Heart right ventricle (tissue), 16 donors: ENCODE measurements at regions not wholly inside any gene's neighbourhood (a gene's known extent, or its start where the extent isn't known, plus 50 kb on each side); places are given as distances from the start of the nearest gene placed in this dataset.

Experiments used
- ATAC-seq, 8 donors: fragments of 200-7000 bp; cut with Tn5 transposase; one replicate each; pipeline ENCODE4 v1.9.1; 2020; ENCODE audit warnings: mild to moderate bottlenecking in 8 of 8, moderate library complexity in 8 of 8, moderate number of reproducible peaks in 1 of 8
- DNase-seq, 2 donors: peaks; one replicate each; pipeline ENCODE4 v3.0.0-alpha.2; 2020
- H3K27ac ChIP-seq, 10 donors: fragments of 200-600 bp; sonication (generic) in 2 of 10; one replicate each; pipeline versions ENCODE4 v1.5.0 to v1.8.0; 2020 to 2022; ENCODE audit warnings: mild to moderate bottlenecking in 3 of 10
- H3K27me3 ChIP-seq, 7 donors: fragments of 200-600 bp; one replicate each; pipeline ENCODE4 v1.8.0; 2021 to 2022; ENCODE audit warnings: mild to moderate bottlenecking in 2 of 7
- H3K36me3 ChIP-seq, 9 donors: fragments of 200-600 bp; sonication (generic) in 1 of 9; one replicate each; pipeline versions ENCODE4 v1.5.0 to v1.8.0; 2020 to 2022; ENCODE audit warnings: mild to moderate bottlenecking in 2 of 9
- H3K4me1 ChIP-seq, 9 donors: fragments of 200-600 bp; sonication (generic) in 1 of 9; one replicate each; pipeline versions ENCODE4 v1.5.0 to v1.8.0; 2020 to 2022; ENCODE audit warnings: mild to moderate bottlenecking in 4 of 9
- H3K4me3 ChIP-seq, 10 donors: fragments of 200-600 bp; sonication (generic) in 2 of 10; one replicate each; pipeline versions ENCODE4 v1.5.0 to v1.8.0; 2020 to 2022; ENCODE audit warnings: mild to moderate bottlenecking in 7 of 10, moderate library complexity in 2 of 10
- H3K9me3 ChIP-seq, 11 donors: fragments of 200-600 bp in 10 of 11; sonication (generic) in 2 of 11; one replicate each; pipeline versions ENCODE4 v1.5.0 to v1.8.0; 2013 to 2022; ENCODE audit warnings: mild to moderate bottlenecking in 2 of 11, control low read depth in 1 of 11, moderate library complexity in 1 of 11
- CTCF ChIP-seq, 9 donors: fragments of 200-600 bp; sonication (generic) in 2 of 9; IDR thresholded peaks; one replicate each; pipeline versions ENCODE4 v1.5.0 to v1.8.0; 2021 to 2022; ENCODE audit warnings: antibody characterized with exemption in 9 of 9, mild to moderate bottlenecking in 5 of 9, moderate library complexity in 1 of 9
- WGBS, 2 donors: extraction: QIAGEN DNeasy Blood & Tissue Kit; methylation state at CpG; one replicate each; pipeline ENCODE4 v1.1.7; 2013; ENCODE audit warnings: inconsistent platforms in 1 of 2; 5-methylcytosine and 5-hydroxymethylcytosine counted together
- intact Hi-C, 10 donors: fragments of 100-400 bp; cut with DNase I; formaldehyde crosslinking; loops; one replicate each; pipeline versions ENCODE4 v1.11.1 to v1.14.2; 2022
- donor health status: Arrhythmogenic right ventricular cardiomyopathy.
- donor health status: ischemic (EF 13 %, LVEDD 7.1; RV severe dilation, severe dysfunction).
- donor health status: healthy with polysubstance abuse.
- donor health status: DM: no; HTN: yes; CAD: no.
- donor health status: DM: no; HTN: no; CAD: no.
- donor health status: ischemic (EF 25% LVEDD 6.9; RV normal size, moderate dysfunction).
- donor health status: ischemic (EF 25% LVEDD 5.7; RV mildly dilated, moderate dysfunction).
- donor health status: healthy.
- donor health status: DM: yes; HTN: yes; CAD: no.
- donor health status: Ischemic cardiomyopathy.
- donor health status: ischemic (EF 35%, LVEDD 5.7; RV mildly dilated, moderate dysfunction).
- donor health status: nonischemic (EF 11% LVEDD 7.7; RV severe dilation, severe dysfunction).
- donor health status: DM: yes; HTN: yes; CAD: no.
- donor health status: PGD.
- donor health status: ischemic (EF 29% LVEDD 5.4; RV normal size, mild dysfunction).
- donor health status: nonischemic (EF 23%, LVEDD 6.1; RV moderate dilation, normal function).

- 94 to 95% methylated on average over 1 of the region's 1 CpG for WGBS, 2 donors
- intact Hi-C loops: no loop called here
- H3K36me3 ChIP-seq: no peaks in the 10 kb centered on the region
- no peak overlapping the region for H3K4me3 ChIP-seq
- no peak overlapping the region for H3K27ac ChIP-seq
- no peaks in the 10 kb centered on the region for H3K9me3 ChIP-seq
- H3K4me1 ChIP-seq: peaks cover 0 to 57% (median 20%) of the 10 kb centered on the region in 9 donors
- TF ChIP-seq CTCF (IDR thresholded peaks at IDR 0.05): no peak
- no peaks in the 10 kb centered on the region for H3K27me3 ChIP-seq
- ATAC-seq (no peak), DNase-seq (no peak)
These were observed 151.1 kb upstream of the ROPN1 start for GRCh38 chr3:124143047-124143446.

DNA sequence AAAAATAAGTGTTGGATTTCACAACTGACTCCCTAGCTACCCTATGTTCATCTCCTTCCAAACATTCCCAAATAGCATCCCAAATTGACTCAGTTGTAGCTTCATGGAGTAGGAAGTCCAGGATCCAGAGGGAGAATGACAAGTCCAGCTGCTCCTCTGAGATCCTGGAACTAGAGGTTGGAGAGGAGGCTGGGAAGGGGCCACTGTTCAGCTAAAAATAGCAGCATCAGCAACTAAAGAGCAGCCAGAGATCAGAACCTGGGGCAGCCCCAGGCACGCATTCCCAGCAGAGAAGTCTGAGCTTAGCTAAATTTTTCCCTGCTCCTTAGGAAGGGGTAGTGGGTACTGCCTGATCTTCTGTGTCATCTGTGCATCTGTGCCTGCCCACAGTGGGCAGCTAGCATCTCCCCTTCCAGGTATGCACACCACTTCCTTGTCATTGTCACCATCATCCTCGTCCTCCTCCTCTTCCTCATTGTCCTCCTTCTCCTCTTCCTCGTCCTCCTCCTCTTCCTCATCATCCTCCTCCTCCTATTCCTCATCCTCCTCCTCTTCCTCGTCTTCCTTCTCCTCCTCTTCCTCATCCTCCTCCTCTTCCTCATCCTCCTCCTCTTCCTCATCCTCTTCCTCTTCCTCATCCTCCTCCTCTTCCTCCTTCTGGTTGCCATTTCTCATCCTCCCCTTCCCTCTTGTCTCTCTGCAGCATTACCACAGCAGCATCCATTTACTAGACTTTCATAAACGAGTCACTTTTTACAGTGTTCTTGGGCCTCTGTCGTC lies 152.3 kb upstream of the ROPN1 start:
- H3K9me3 ChIP-seq: no peaks in the 10 kb centered on the region
- WGBS, 2 donors: 70 to 71% methylated on average over 6 of the region's 6 CpGs
- H3K36me3 ChIP-seq: no peaks in the 10 kb centered on the region
- H3K4me1 ChIP-seq: peaks cover 0 to 60% (median 20%) of the 10 kb centered on the region in 9 donors
- no peak for TF ChIP-seq CTCF (IDR thresholded peaks at IDR 0.05)
- H3K4me3 ChIP-seq: no peak overlapping the region
- DNase-seq (no peak), ATAC-seq (peak in 7 of 8 donors; percentile 38 to 72 (median 53))
- intact Hi-C loops: no loop called here
- H3K27me3 ChIP-seq: no peaks in the 10 kb centered on the region
- peak overlapping the region in 1 of 10 donors; percentile 19 for H3K27ac ChIP-seq

DNA sequence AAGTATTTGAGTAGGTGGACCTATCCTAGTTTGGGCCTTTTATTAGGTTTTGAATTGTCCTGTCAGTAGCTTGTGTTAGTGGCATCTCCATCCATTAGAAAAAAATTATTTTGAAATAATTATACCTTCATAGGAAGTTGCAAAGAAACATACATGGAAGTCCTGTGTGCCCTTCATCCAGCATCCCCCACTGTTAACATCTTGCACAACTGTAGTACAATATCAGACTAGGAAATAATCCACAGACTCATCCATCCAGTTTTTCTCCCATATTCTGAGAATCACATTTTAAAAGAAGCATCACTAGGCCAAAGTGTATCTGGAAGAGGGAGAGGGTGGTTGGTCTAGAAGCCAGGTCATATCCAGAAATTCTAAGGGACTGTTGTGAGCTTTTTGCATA lies 155.5 kb upstream of the ROPN1 start:
- Histone ChIP-seq H3K27ac (no peak overlapping the region), H3K9me3 (no peaks in the 10 kb centered on the region), H3K27me3 (no peaks in the 10 kb centered on the region), H3K4me1 (peaks cover 0 to 45% (median 15%) of the 10 kb centered on the region in 9 donors), H3K4me3 (no peak overlapping the region), H3K36me3 (no peaks in the 10 kb centered on the region)
- DNase-seq: no peak
- intact Hi-C loops: no loop called here
- no peak for ATAC-seq
- no peak for TF ChIP-seq CTCF (IDR thresholded peaks at IDR 0.05)

DNA sequence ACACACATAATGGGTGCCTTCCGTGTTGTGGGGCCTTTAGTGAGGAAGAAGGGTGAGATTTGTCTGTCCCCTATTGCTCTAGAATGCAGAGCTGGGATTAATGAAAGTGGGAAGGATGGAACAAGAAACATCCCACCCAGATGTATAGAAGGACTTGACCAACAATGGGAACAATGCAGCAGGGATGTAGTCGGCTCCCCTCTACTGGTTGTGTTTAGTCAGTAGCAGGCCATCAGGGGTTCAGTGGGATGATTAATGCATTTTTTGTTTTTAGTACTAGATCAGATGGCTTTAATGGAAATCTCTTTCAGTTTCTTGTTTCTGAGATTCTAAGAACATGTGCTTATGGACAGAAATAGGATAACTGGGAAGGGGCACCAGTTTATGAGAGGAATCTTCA lies 156.0 kb upstream of the ROPN1 start:
- no peak for DNase-seq
- Histone ChIP-seq H3K27ac (no peak overlapping the region), H3K4me3 (no peak overlapping the region), H3K9me3 (no peaks in the 10 kb centered on the region), H3K27me3 (no peaks in the 10 kb centered on the region), H3K4me1 (peaks cover 0 to 40% (median 14%) of the 10 kb centered on the region in 9 donors), H3K36me3 (no peaks in the 10 kb centered on the region)
- 92 to 95% methylated on average over 2 of the region's 2 CpGs for WGBS, 2 donors
- TF ChIP-seq CTCF (IDR thresholded peaks at IDR 0.05): no peak
- ATAC-seq: no peak
- intact Hi-C loops: no loop called here
